Neuronal stem cell (in vitro differentiated cells): ENCODE measurements at regions not wholly inside any gene's neighbourhood (a gene's known extent, or its start where the extent isn't known, plus 50 kb on each side); places are given as distances from the start of the nearest gene placed in this dataset.
A peak's percentile ranks its signal among the peaks of the same experiment; 100 is the strongest.

Experiments
- DNase-seq: peaks from one replicate; pipeline ENCODE4 v3.0.0-alpha.2; 2013; ENCODE audit warnings: low spot score
- H2AFZ ChIP-seq: one replicate; pipeline ENCODE4 v1.6.1; 2013; ENCODE audit warnings: mild to moderate bottlenecking, low read length, inconsistent platforms
- H2AK5ac ChIP-seq: 2 replicates; pipeline ENCODE4 v1.6.1; 2013; ENCODE audit warnings: low read depth, mild to moderate bottlenecking, inconsistent platforms, low read length, moderate library complexity, mixed read lengths
- H2BK120ac ChIP-seq: 2 replicates; pipeline ENCODE4 v1.6.1; 2013; ENCODE audit warnings: low read depth, mild to moderate bottlenecking, inconsistent platforms, low read length, moderate library complexity, mixed read lengths
- H2BK12ac ChIP-seq: one replicate; pipeline ENCODE4 v1.6.1; 2013; ENCODE audit warnings: low read length, inconsistent platforms
- H2BK15ac ChIP-seq: 2 replicates; pipeline ENCODE4 v1.6.1; 2013; ENCODE audit warnings: mild to moderate bottlenecking, low read length, inconsistent platforms, mixed read lengths
- H2BK5ac ChIP-seq: one replicate; pipeline ENCODE4 v1.6.1; 2013; ENCODE audit warnings: inconsistent platforms, mild to moderate bottlenecking, low read length, moderate library complexity
- H3K14ac ChIP-seq: one replicate; pipeline ENCODE4 v1.6.1; 2013; ENCODE audit warnings: low read length, inconsistent platforms
- H3K18ac ChIP-seq: 2 replicates; pipeline ENCODE4 v1.6.1; 2013; ENCODE audit warnings: low read length, inconsistent platforms
- H3K23ac ChIP-seq: 2 replicates; pipeline ENCODE4 v1.6.1; 2013; ENCODE audit warnings: low read depth, mild to moderate bottlenecking, mixed read lengths, low read length, inconsistent platforms; ENCODE audit not compliant: poor library complexity
- H3K27ac ChIP-seq: replicated peaks from 3 replicates; pipeline ENCODE4 v1.5.1; 2013; ENCODE audit warnings: low read length, inconsistent platforms
- H3K27me3 ChIP-seq, 3 experiments: 2 replicates each; pipeline ENCODE4 v1.6.1; 2013; ENCODE audit warnings: low read length in 3 of 3, mild to moderate bottlenecking in 2 of 3, inconsistent platforms in 1 of 3, low read depth in 1 of 3, mixed read lengths in 1 of 3, moderate library complexity in 1 of 3; ENCODE audit not compliant: control insufficient read depth in 3 of 3, insufficient read depth in 3 of 3
- H3K36me3 ChIP-seq, 2 donors: replicated peaks in 1 of 2; 2 replicates each; pipeline ENCODE4 v1.6.1; 2013; ENCODE audit warnings: low read length in 2 of 2; ENCODE audit not compliant: control insufficient read depth in 2 of 2, insufficient read depth in 2 of 2
- H3K4ac ChIP-seq: 2 replicates; pipeline ENCODE4 v1.6.1; 2013; ENCODE audit warnings: inconsistent platforms, mild to moderate bottlenecking, low read length, moderate library complexity
- H3K4me1 ChIP-seq, 2 donors: 1 replicate in 1 of 2; 2 replicates in 1 of 2; pipeline ENCODE4 v1.6.1; 2013; ENCODE audit warnings: low read length in 2 of 2, low read depth in 1 of 2; ENCODE audit not compliant: control insufficient read depth in 2 of 2, insufficient read depth in 1 of 2
- H3K4me2 ChIP-seq: one replicate; pipeline ENCODE4 v1.6.1; 2013; ENCODE audit warnings: mild to moderate bottlenecking, low read length, inconsistent platforms; ENCODE audit not compliant: insufficient read depth, poor library complexity, severe bottlenecking
- H3K4me3 ChIP-seq, 2 donors: 2 replicates each; pipeline ENCODE4 v1.5.1; 2013; ENCODE audit warnings: low read length in 2 of 2, mild to moderate bottlenecking in 2 of 2, inconsistent platforms in 1 of 2, moderate library complexity in 1 of 2
- H3K79me1 ChIP-seq: one replicate; pipeline ENCODE4 v1.6.1; 2013; ENCODE audit warnings: low read depth, mild to moderate bottlenecking, inconsistent platforms, low read length, moderate library complexity
- H3K9ac ChIP-seq: one replicate; pipeline ENCODE4 v1.6.1; 2013; ENCODE audit warnings: mild to moderate bottlenecking, low read depth, low read length, inconsistent platforms; ENCODE audit not compliant: poor library complexity
- H3K9me3 ChIP-seq, 2 donors: replicated peaks in 1 of 2; 2 replicates each; pipeline versions ENCODE3 to v1.6.1; 2013; ENCODE audit warnings: low read length in 2 of 2, mild to moderate bottlenecking in 2 of 2, inconsistent platforms in 1 of 2, low read depth in 1 of 2, mixed read lengths in 1 of 2, moderate library complexity in 1 of 2; ENCODE audit not compliant: control insufficient read depth in 2 of 2, insufficient read depth in 1 of 2
- H4K8ac ChIP-seq: one replicate; pipeline ENCODE4 v1.6.1; 2013; ENCODE audit warnings: low read depth, mild to moderate bottlenecking, inconsistent platforms, low read length, moderate library complexity
- H4K91ac ChIP-seq: one replicate; pipeline ENCODE4 v1.6.1; 2013; ENCODE audit warnings: low read length, low read depth, mild to moderate bottlenecking, inconsistent platforms; ENCODE audit not compliant: poor library complexity
- WGBS, 2 donors: extraction: QIAGEN DNeasy Blood & Tissue Kit; methylation state at CpG; one replicate each; pipeline ENCODE4 v1.1.7; 2013; ENCODE audit warnings: missing lambda C conversion rate in 2 of 2, mixed read lengths in 1 of 2; ENCODE audit not compliant: insufficient read length in 2 of 2, insufficient replicate concordance in 1 of 2; ENCODE audit errors: extremely low coverage in 2 of 2; 5-methylcytosine and 5-hydroxymethylcytosine counted together

GRCh38 chr17:27081002-27081638 lies 212.8 kb upstream of the WSB1 start:
- Histone ChIP-seq H4K8ac (no peak overlapping the region), H3K23ac (no peak overlapping the region), H3K4ac (no peak overlapping the region), H3K14ac (no peak overlapping the region), H3K9me3 (peaks cover 0 to 30% of the 10 kb centered on the region in 2 donors), H2BK12ac (no peak overlapping the region), H2BK15ac (no peak overlapping the region), H3K9ac (no peak overlapping the region), H3K36me3 (no peaks in the 10 kb centered on the region), H2BK120ac (no peak overlapping the region), H2BK5ac (no peak overlapping the region), H3K4me1 (no peaks in the 10 kb centered on the region), H3K18ac (no peak overlapping the region), H2AK5ac (no peak overlapping the region), H3K79me1 (no peaks in the 10 kb centered on the region), H3K4me2 (no peak overlapping the region), H3K27ac (no peak overlapping the region), H3K4me3 (no peak overlapping the region), H3K27me3 (no peaks in the 10 kb centered on the region), H2AFZ (no peak overlapping the region), H4K91ac (no peak overlapping the region)
- WGBS, 2 donors: no CpG with 5 or more reads among the region's 4 CpGs
- DNase-seq: no peak

- Histone ChIP-seq H4K91ac (no peak overlapping the region), H3K23ac (no peak overlapping the region), H3K9me3 (peaks cover 0 to 30% of the 10 kb centered on the region in 2 donors), H3K4me3 (no peak overlapping the region), H3K4me1 (no peaks in the 10 kb centered on the region), H2AK5ac (no peak overlapping the region), H3K36me3 (no peaks in the 10 kb centered on the region), H3K27me3 (no peaks in the 10 kb centered on the region), H3K9ac (no peak overlapping the region), H3K4ac (no peak overlapping the region), H3K79me1 (no peaks in the 10 kb centered on the region), H2BK12ac (no peak overlapping the region), H3K14ac (no peak overlapping the region), H3K18ac (no peak overlapping the region), H4K8ac (no peak overlapping the region), H2BK5ac (no peak overlapping the region), H3K4me2 (peak overlapping the region; percentile 0), H2AFZ (no peak overlapping the region), H2BK15ac (no peak overlapping the region), H2BK120ac (no peak overlapping the region), H3K27ac (no peak overlapping the region)
- WGBS, 2 donors: no CpG with 5 or more reads among the region's 7 CpGs
- DNase-seq: no peak
Measured at GRCh38 chr17:27082023-27082774, 211.7 kb upstream of the WSB1 start.

GRCh38 chr17:27082775-27083154 lies 211.1 kb upstream of the WSB1 start:
- Histone ChIP-seq H3K23ac (no peak overlapping the region), H3K14ac (no peak overlapping the region), H2AFZ (no peak overlapping the region), H3K9me3 (peaks cover 0 to 30% of the 10 kb centered on the region in 2 donors), H3K4ac (no peak overlapping the region), H2AK5ac (no peak overlapping the region), H4K8ac (no peak overlapping the region), H2BK120ac (no peak overlapping the region), H2BK12ac (no peak overlapping the region), H3K4me3 (no peak overlapping the region), H2BK15ac (no peak overlapping the region), H2BK5ac (no peak overlapping the region), H3K36me3 (no peaks in the 10 kb centered on the region), H3K79me1 (no peaks in the 10 kb centered on the region), H3K18ac (no peak overlapping the region), H3K27ac (no peak overlapping the region), H4K91ac (no peak overlapping the region), H3K4me1 (no peaks in the 10 kb centered on the region), H3K27me3 (no peaks in the 10 kb centered on the region), H3K4me2 (no peak overlapping the region), H3K9ac (no peak overlapping the region)
- no CpG with 5 or more reads among the region's 6 CpGs for WGBS, 2 donors
- no peak for DNase-seq

- Histone ChIP-seq H3K9me3 (peaks cover 0 to 24% of the 10 kb centered on the region in 2 donors), H3K4me1 (no peaks in the 10 kb centered on the region), H2AK5ac (no peak overlapping the region), H2BK120ac (no peak overlapping the region), H2BK15ac (no peak overlapping the region), H2BK5ac (no peak overlapping the region), H3K4me2 (no peak overlapping the region), H3K79me1 (no peaks in the 10 kb centered on the region), H3K27me3 (no peaks in the 10 kb centered on the region), H3K36me3 (no peaks in the 10 kb centered on the region), H3K27ac (no peak overlapping the region), H3K23ac (no peak overlapping the region), H4K8ac (no peak overlapping the region), H3K18ac (no peak overlapping the region), H3K9ac (peak overlapping the region; percentile 44), H2BK12ac (no peak overlapping the region), H3K4ac (no peak overlapping the region), H4K91ac (no peak overlapping the region), H3K4me3 (peak overlapping the region in 1 of 2 donors; percentile 17), H2AFZ (no peak overlapping the region), H3K14ac (no peak overlapping the region)
- no peak for DNase-seq
- WGBS, 2 donors: no CpG with 5 or more reads among the region's 22 CpGs
Measured at GRCh38 chr17:27083408-27084185, 210.3 kb upstream of the WSB1 start.
